Astrocyte (in vitro differentiated cells and primary cell): ENCODE measurements at regions not wholly inside any gene's neighbourhood (a gene's known extent, or its start where the extent isn't known, plus 50 kb on each side); places are given as distances from the start of the nearest gene placed in this dataset.

ENCODE experiments used
- DNase-seq: peaks from one replicate; pipeline ENCODE4 v3.0.0-alpha.2; 2010; ENCODE audit warnings: low read depth
- FAIRE-seq: peaks from 2 replicates; lab custom pipeline; 2011; peaks lifted over from hg19 to GRCh38; lab: Jason Lieb, UNC
- H2AFZ ChIP-seq: 2 replicates; pipeline ENCODE4 v1.6.0; 2012; ENCODE audit warnings: low read depth, low read length, inconsistent platforms
- H3K27ac ChIP-seq: 2 replicates; pipeline ENCODE4 v1.5.1; 2011; ENCODE audit warnings: low read depth, low read length, inconsistent platforms
- H3K27me3 ChIP-seq: 2 replicates; pipeline ENCODE4 v1.6.0; 2011; ENCODE audit warnings: low read length, inconsistent platforms; ENCODE audit not compliant: insufficient read depth
- H3K36me3 ChIP-seq: 2 replicates; pipeline ENCODE4 v1.5.1; 2011; ENCODE audit warnings: low read length, inconsistent platforms; ENCODE audit not compliant: insufficient read depth
- H3K4me1 ChIP-seq: 2 replicates; pipeline ENCODE4 v1.5.1; 2011; ENCODE audit warnings: low read length, inconsistent platforms; ENCODE audit not compliant: insufficient read depth
- H3K4me2 ChIP-seq: 2 replicates; pipeline ENCODE4 v1.6.0; 2012; ENCODE audit warnings: low read length, inconsistent platforms
- H3K4me3 ChIP-seq: 2 replicates; pipeline ENCODE4 v1.5.1; 2011; ENCODE audit warnings: low read depth, mild to moderate bottlenecking, low read length, inconsistent platforms; ENCODE audit not compliant: insufficient read depth
- H3K79me2 ChIP-seq: 2 replicates; pipeline ENCODE4 v1.6.0; 2012; ENCODE audit warnings: mild to moderate bottlenecking, low read length, inconsistent platforms; ENCODE audit not compliant: insufficient read depth
- H3K9ac ChIP-seq: 2 replicates; pipeline ENCODE4 v1.6.0; 2012; ENCODE audit warnings: mild to moderate bottlenecking, low read length, inconsistent platforms
- H3K9me3 ChIP-seq: 2 replicates; pipeline ENCODE4 v1.5.1; 2012; ENCODE audit warnings: low read depth, mild to moderate bottlenecking, low read length, inconsistent platforms; ENCODE audit not compliant: insufficient read depth
- H4K20me1 ChIP-seq: 2 replicates; pipeline ENCODE4 v1.6.0; 2012; ENCODE audit warnings: low read length, inconsistent platforms; ENCODE audit not compliant: insufficient read depth
- H3K27ac Mint-ChIP-seq: one replicate; pipeline ENCODE4 v1.8.0; 2021; ENCODE audit warnings: mild to moderate bottlenecking, mixed read lengths; ENCODE audit not compliant: unreplicated experiment
- H3K27me3 Mint-ChIP-seq: one replicate; pipeline ENCODE4 v1.8.0; 2021; ENCODE audit warnings: low read depth, mixed read lengths; ENCODE audit not compliant: unreplicated experiment
- H3K36me3 Mint-ChIP-seq: one replicate; pipeline ENCODE4 v1.8.0; 2021; ENCODE audit warnings: low read depth, mixed read lengths; ENCODE audit not compliant: unreplicated experiment
- H3K4me1 Mint-ChIP-seq: one replicate; pipeline ENCODE4 v1.8.0; 2021; ENCODE audit warnings: low read depth, mixed read lengths; ENCODE audit not compliant: unreplicated experiment
- H3K4me3 Mint-ChIP-seq: one replicate; pipeline ENCODE4 v1.8.0; 2021; ENCODE audit warnings: mild to moderate bottlenecking, moderate library complexity, mixed read lengths; ENCODE audit not compliant: unreplicated experiment
- H3K9me3 Mint-ChIP-seq: one replicate; pipeline ENCODE4 v1.8.0; 2021; ENCODE audit warnings: mild to moderate bottlenecking, mixed read lengths; ENCODE audit not compliant: unreplicated experiment
- CTCF ChIP-seq: IDR thresholded peaks from 2 replicates; pipeline ENCODE4 v1.5.1; 2011; ENCODE audit warnings: low read depth, mild to moderate bottlenecking, inconsistent platforms, low read length, moderate library complexity; ENCODE audit not compliant: insufficient read depth
- EZH2 ChIP-seq: IDR thresholded peaks from 2 replicates; pipeline ENCODE4 v1.6.1; 2012; ENCODE audit warnings: mild to moderate bottlenecking, low read length, inconsistent platforms; ENCODE audit not compliant: insufficient read depth

GRCh38 chr12:13587721-13588390 is 391.3 kb downstream of the EMP1 start:
- FAIRE-seq (no peak), DNase-seq (no peak)
- no peaks in the 10 kb centered on the region for H4K20me1 ChIP-seq
- no peak overlapping the region for H3K9ac ChIP-seq
- H3K36me3 ChIP-seq: no peaks in the 10 kb centered on the region
- Mint-ChIP-seq H3K27ac (no peak overlapping the region), H3K9me3 (no peaks in the 10 kb centered on the region), H3K36me3 (no peaks in the 10 kb centered on the region), H3K4me1 (peaks cover 11% of the 10 kb centered on the region), H3K27me3 (no peaks in the 10 kb centered on the region), H3K4me3 (no peak overlapping the region)
- H3K4me3 ChIP-seq: no peak overlapping the region
- no peaks in the 10 kb centered on the region for H3K9me3 ChIP-seq
- H3K4me2 ChIP-seq: no peak overlapping the region
- no peak overlapping the region for H2AFZ ChIP-seq
- TF ChIP-seq EZH2: no peak
- TF ChIP-seq CTCF: no peak
- no peaks in the 10 kb centered on the region for H3K79me2 ChIP-seq
- H3K27ac ChIP-seq: no peak overlapping the region
- H3K27me3 ChIP-seq: no peaks in the 10 kb centered on the region
- H3K4me1 ChIP-seq: no peaks in the 10 kb centered on the region

- Histone ChIP-seq H3K4me1 (no peaks in the 10 kb centered on the region), H4K20me1 (no peaks in the 10 kb centered on the region), H2AFZ (no peak overlapping the region), H3K9ac (no peak overlapping the region), H3K9me3 (no peaks in the 10 kb centered on the region), H3K27ac (no peak overlapping the region), H3K36me3 (no peaks in the 10 kb centered on the region), H3K4me2 (no peak overlapping the region), H3K79me2 (no peaks in the 10 kb centered on the region), H3K4me3 (no peak overlapping the region), H3K27me3 (no peaks in the 10 kb centered on the region)
- Mint-ChIP-seq H3K4me3 (no peak overlapping the region), H3K27ac (no peak overlapping the region), H3K27me3 (no peaks in the 10 kb centered on the region), H3K9me3 (no peaks in the 10 kb centered on the region), H3K36me3 (no peaks in the 10 kb centered on the region), H3K4me1 (peaks cover 2% of the 10 kb centered on the region)
- FAIRE-seq: no peak
- no peak for DNase-seq
- TF ChIP-seq EZH2 (no peak), CTCF (no peak)
Observed at GRCh38 chr12:13586361-13586760, 389.8 kb downstream of the EMP1 start.

GRCh38 chr12:13584541-13584940 is 388.0 kb downstream of the EMP1 start:
- Mint-ChIP-seq H3K36me3 (no peaks in the 10 kb centered on the region), H3K27ac (no peak overlapping the region)
- H3K27ac ChIP-seq: no peak overlapping the region

More at GRCh38 chr12:13584541-13584940, 388.0 kb downstream of the EMP1 start:
- H4K20me1 ChIP-seq: no peaks in the 10 kb centered on the region
- no peak for DNase-seq
- no peaks in the 10 kb centered on the region for H3K79me2 ChIP-seq
- H3K4me3 Mint-ChIP-seq: no peak overlapping the region
- no peak for FAIRE-seq
- no peak overlapping the region for H3K4me2 ChIP-seq
- TF ChIP-seq CTCF (no peak), EZH2 (no peak)
- no peaks in the 10 kb centered on the region for H3K9me3 Mint-ChIP-seq
- no peak overlapping the region for H3K4me3 ChIP-seq
- H2AFZ ChIP-seq: no peak overlapping the region
- H3K27me3 ChIP-seq: no peaks in the 10 kb centered on the region
- no peaks in the 10 kb centered on the region for H3K4me1 ChIP-seq
- no peaks in the 10 kb centered on the region for H3K9me3 ChIP-seq
- H3K36me3 ChIP-seq: no peaks in the 10 kb centered on the region
- H3K9ac ChIP-seq: no peak overlapping the region
- H3K27me3 Mint-ChIP-seq: no peaks in the 10 kb centered on the region
- peaks cover 2% of the 10 kb centered on the region for H3K4me1 Mint-ChIP-seq
